ENCODE measurements at regions not wholly inside any gene's neighbourhood (a gene's known extent, or its start where the extent isn't known, plus 50 kb on each side); places are given as distances from the start of the nearest gene placed in this dataset.

DNA sequence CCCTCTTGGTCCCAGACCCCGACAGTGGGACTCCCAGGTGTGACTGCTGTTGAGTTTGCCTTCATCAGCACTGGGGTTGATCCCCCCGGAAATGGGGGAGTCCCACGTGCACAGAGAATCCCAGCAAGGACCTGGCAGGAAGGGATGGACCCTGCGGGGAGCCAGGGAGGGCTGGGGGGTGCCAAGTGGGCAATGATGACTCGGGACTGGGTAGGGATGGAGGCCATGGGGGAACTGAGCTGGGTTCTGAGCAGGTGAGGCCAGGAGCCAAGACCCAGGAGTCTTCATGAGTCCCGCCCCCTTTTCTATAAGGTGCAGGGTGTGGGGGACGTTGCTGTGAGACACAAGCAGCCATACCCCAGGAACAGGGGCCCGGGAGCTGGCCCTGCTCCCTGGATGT, 103.8 kb downstream of the CRYAA start:
- no peak for TF ChIP-seq JUND (IDR thresholded peaks at IDR 0.05; ENCODE audit: low read depth)
- in situ Hi-C loops (cut with HindIII; ENCODE audit: low pct_unique_long_range_greater_than_20kb, low sequenced_read_pairs): no loop called here
- DNase-seq (ENCODE audit: low read depth in 1 of 2, low spot score in 1 of 2): no peak

DNA sequence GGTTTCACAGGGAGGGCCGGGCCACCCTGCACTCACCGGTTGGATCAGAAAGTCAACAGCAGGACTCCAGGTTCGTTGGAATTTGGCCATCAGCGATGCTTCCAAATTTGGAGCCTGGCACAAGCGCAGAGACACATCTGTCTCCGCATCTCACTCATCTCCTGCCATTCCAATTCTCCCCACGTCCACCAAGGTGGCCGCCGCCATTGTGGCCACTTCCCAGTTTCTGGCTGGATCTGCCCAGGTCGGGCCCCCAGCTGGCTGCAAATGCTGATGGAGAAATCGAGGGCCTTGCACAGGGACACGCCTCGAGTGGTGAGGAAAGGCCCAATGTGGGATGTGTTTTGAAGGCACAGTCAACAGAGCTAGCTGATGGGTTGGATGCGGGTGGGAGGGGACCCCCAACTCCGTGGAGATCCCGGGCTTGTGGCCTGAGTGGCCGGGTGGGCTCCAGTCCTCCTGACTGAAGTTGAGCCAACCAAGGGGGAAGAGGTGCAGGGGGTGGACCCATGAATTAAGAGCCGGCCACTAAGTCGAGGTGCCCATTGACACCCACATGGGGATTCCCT, 102.7 kb downstream of the CRYAA start:
- in situ Hi-C loops (cut with HindIII; ENCODE audit: low pct_unique_long_range_greater_than_20kb, low sequenced_read_pairs): no loop called here
- no peak for DNase-seq (ENCODE audit: low read depth in 1 of 2, low spot score in 1 of 2)
- no peak for TF ChIP-seq JUND (IDR thresholded peaks at IDR 0.05; ENCODE audit: low read depth)

DNA sequence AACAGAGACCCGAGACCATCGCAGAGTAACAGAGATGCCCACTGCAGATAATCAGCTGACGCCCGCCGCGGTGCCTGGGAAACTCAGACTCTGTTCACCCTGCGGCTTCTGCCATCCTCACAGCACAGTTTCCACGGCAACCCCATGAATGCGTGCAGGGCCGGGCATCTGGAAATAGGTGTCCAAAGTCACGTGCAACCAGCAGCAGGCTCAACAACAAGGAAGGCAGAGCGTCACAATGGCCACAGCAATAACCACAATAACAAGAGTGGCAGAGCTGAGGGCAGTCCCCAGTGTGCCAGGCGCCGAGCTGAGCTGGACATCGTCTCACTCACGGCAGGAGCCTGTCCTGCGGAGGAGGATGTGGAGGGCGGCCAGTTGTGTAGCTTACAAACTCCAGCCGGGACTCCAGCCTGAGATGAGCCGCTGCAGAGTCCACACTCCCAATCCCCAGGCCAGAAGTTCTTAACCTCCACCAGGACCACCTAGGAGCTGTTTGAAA, 102.0 kb downstream of the CRYAA start:
- DNase-seq (ENCODE audit: low read depth in 1 of 2, low spot score in 1 of 2): no peak
- in situ Hi-C loops (cut with HindIII; ENCODE audit: low pct_unique_long_range_greater_than_20kb, low sequenced_read_pairs): no loop called here
- no peak for TF ChIP-seq JUND (IDR thresholded peaks at IDR 0.05; ENCODE audit: low read depth)

DNA sequence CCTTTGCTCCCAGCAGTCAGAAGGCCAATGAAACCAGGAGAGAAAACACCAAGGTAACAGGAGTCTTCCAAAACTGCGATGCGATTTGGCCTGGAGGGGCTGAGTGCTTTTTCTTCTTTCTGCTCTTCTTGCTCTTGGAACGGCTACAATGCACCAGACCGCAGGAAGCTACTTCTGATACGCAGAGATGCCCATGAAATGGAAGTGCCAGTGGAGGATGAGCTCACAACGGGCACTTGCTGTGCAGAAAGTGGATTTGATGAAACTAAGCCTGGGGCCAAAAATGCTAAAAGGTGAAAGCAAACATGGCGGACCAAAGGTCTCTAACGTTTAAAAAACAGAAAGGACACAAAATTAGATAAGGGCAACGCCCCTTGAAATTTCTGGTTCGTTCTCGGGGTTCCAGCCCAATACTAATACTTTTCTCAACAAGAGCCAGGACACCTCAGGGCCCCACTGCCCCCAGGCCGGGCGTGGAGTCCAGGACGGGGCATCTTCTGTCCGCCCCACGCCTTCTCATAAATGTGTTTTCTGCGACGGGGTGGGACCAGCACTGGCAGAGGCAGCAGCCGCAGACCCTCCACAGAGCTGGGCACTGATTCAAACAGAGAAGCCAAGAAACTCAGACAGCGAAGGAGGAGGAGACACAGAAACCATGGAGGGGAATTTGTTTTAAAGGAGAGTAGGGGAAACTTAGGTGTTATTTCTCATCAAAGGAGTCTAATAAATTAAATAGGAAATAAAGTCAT, 101.3 kb downstream of the CRYAA start:
- in situ Hi-C loops (cut with HindIII; ENCODE audit: low pct_unique_long_range_greater_than_20kb, low sequenced_read_pairs): no loop called here
- no peak for DNase-seq (ENCODE audit: low read depth in 1 of 2, low spot score in 1 of 2)
- TF ChIP-seq JUND (IDR thresholded peaks at IDR 0.05; ENCODE audit: low read depth): no peak

DNA sequence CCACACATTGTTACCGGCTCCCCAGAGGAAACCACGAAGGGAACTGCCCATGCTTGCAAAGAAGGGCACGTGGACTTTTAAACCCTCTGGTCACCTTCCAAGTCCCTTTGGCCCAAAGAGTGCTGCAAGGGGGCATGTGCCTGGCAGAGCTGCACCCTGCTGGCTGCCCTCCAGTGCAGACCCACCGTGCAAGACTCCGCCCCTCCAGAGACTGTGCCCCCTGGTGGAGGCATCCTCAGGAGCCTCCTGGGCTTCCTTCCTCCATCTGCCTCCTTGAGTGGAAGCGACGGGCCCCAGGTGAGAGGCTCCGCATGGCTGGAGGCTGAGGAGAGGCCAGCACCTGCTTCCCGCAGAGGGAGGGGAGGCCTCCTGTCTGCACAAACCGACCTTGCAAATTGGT, 100.6 kb downstream of the CRYAA start:
- no peak for DNase-seq (ENCODE audit: low read depth in 1 of 2, low spot score in 1 of 2)
- in situ Hi-C loops (cut with HindIII; ENCODE audit: low pct_unique_long_range_greater_than_20kb, low sequenced_read_pairs): no loop called here
- TF ChIP-seq JUND (IDR thresholded peaks at IDR 0.05; ENCODE audit: low read depth): no peak

DNA sequence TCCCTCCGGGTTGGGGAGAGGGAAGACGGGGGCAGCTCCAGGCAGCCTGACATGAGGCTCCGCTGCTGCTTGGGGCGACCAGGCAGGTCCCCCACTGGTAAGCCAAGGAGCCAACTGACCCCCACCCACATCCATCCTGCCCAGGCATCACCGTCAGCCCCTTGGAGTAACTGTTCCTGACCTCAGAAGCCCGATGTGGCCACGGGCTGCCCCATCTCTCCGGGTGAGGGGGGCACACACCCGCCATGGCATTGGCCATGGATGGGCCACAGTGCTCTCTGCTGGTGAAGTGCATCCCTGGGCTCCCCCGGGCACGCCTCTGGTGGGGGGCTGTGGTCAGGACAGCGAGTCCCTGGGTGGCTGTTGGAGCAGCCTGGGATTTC, 100.0 kb downstream of the CRYAA start:
- no peak for DNase-seq (ENCODE audit: low read depth in 1 of 2, low spot score in 1 of 2)
- in situ Hi-C loops (cut with HindIII; ENCODE audit: low pct_unique_long_range_greater_than_20kb, low sequenced_read_pairs): no loop called here
- TF ChIP-seq JUND (IDR thresholded peaks at IDR 0.05; ENCODE audit: low read depth): no peak

DNA sequence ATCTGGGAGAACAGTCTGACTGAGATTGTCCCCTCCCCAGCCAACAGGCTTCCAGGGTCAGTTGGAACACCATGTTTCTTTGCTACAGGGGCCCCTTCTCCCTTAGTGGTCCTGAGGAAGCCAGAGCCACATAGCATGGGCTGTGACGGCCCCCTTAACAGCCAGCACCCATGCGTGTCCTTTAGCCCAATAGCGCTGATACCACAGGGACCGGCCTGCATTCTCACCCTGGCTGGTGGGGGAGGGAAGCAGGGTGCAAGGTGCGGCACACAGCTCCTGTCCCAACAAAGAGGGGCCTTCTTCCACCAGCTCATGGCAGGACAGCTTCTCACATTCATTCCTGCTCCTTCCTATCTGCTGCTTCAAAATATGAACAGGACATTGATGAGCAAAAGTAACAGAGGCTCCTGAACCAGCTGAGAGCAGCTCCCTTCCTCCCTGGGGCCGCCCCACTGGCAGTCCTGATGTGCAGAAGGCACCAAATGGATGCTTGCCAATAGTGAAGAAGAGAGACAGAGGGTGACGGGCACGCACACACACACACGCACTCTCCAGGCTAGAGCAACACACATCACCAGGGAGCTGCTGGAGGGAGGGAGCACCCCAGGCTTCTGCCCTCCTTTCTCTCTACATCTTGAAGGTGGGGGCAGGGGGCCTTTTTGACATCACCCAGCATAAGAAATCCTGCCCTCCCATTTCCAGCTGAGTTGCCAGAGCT, 99.4 kb downstream of the CRYAA start:
- no peak for TF ChIP-seq JUND (IDR thresholded peaks at IDR 0.05; ENCODE audit: low read depth)
- DNase-seq (ENCODE audit: low read depth in 1 of 2, low spot score in 1 of 2): no peak
- in situ Hi-C loops (cut with HindIII; ENCODE audit: low pct_unique_long_range_greater_than_20kb, low sequenced_read_pairs): no loop called here

DNA sequence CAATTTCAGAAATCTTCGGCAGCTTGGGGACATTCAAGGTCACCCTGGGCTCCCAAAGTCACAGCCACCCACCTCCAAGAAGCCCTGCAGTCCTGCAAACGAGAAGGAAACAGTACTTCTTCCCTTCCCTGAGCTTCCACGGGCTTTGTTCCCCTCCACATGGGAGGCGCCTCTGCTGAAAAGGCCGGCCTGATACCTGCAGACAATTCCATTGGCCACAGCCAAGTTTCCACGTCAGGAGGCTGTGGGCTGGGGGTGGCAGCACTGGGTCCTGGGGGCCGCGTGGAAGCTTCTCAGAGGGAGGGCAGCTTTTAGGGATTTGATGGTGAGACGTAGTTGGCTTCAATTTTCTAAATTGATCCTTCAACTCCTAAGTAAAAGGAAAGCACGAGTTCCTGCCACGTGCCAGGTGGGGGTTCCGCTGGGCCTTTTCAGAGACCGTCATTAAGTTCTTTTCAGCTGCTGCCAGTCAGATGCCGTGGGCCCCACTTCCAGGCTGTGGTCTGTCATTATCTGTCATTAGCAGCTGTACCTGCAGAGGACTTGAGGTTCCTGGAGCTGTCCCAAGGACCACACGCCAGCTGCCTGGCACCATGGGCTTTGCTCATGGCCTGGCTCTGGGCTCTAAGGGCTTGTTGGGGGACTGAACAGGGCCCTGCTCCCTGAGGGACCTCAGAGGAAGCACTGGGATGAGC, 98.7 kb downstream of the CRYAA start:
- no peak for TF ChIP-seq JUND (IDR thresholded peaks at IDR 0.05; ENCODE audit: low read depth)
- no peak for DNase-seq (ENCODE audit: low read depth in 1 of 2, low spot score in 1 of 2)
- in situ Hi-C loops (cut with HindIII; ENCODE audit: low pct_unique_long_range_greater_than_20kb, low sequenced_read_pairs): no loop called here

DNA sequence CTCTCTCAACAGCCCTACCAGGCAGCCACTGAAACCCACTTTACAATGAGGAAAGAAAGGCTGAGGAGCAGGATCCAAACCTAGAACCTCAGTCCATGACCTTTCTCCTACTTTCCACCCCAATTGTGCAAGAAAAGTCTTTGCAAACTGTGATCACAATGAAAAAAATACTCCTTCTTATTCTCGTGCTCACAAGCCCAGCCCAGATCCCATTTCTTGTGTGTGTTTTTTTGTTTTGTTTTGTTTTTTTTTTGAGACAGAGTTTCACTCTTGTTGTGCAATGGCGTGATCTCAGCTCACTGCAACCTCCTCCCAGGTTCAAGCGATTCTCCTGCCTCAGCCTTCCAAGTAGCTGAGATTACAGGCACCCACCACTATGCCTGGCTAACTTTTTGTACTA, 97.7 kb downstream of the CRYAA start:
- TF ChIP-seq JUND (IDR thresholded peaks at IDR 0.05; ENCODE audit: low read depth): no peak
- DNase-seq (ENCODE audit: low read depth in 1 of 2, low spot score in 1 of 2): no peak
- in situ Hi-C loops (cut with HindIII; ENCODE audit: low pct_unique_long_range_greater_than_20kb, low sequenced_read_pairs): no loop called here

DNA sequence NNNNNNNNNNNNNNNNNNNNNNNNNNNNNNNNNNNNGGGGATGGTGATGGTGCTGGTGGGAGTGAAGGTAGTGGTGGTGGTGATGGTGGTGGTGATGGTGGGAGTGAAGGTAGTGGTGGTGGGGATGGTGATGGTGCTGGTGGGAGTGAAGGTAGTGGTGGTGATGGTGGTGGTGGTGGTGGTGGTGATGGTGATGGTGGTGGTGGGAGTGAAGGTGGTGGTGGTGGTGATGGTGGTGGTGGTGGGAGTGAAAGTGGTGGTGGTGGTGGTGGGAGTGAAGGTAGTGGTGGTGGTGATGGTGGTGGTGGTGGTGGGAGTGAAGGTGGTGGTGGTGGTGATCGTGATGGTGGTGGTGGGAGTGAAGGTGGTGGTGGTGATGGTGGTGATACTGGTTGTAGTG, 93.6 kb downstream of the CRYAA start:
- no peak for DNase-seq (ENCODE audit: low read depth in 1 of 2, low spot score in 1 of 2)
- TF ChIP-seq JUND (IDR thresholded peaks at IDR 0.05; ENCODE audit: low read depth): no peak
- in situ Hi-C loops (cut with HindIII; ENCODE audit: low pct_unique_long_range_greater_than_20kb, low sequenced_read_pairs): no loop called here

Measured in T47D (cell line).